ENCODE measurements at regions not wholly inside any gene's neighbourhood (a gene's known extent, or its start where the extent isn't known, plus 50 kb on each side); places are given as distances from the start of the nearest gene placed in this dataset.
"Not testable (repeated sequence)": the region's sequence is repeated elsewhere in the genome, so short reads cannot be mapped to it uniquely, and the experiment has no call there.

DNA sequence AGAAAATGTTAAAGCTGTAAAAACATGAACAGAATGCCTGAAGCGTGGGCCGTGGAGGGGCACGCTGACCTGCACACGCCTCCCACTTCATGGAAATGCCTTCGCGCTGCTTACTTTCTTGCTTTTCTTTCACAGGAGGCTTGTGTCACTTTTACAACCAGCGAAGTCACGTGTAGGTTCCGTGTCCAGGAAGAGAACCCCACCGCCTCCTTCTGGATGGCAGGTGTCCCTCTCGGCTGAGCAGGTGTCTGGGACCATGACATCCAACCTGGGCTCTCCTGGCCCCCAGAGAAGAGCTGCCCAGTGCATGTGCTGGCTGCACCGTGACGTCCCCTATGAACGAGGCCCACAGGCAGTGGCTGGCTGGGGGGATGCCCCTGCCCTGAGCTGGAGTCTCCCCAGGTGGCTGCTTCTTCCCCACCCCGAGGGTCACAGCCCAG, 345.0 kb upstream of the SFSWAP start:
- TF ChIP-seq GABPA (IDR thresholded peaks at IDR 0.05; ENCODE audit: low read depth) (no peak), SPI1 (IDR thresholded peaks at IDR 0.05; ENCODE audit: borderline replicate concordance, low read depth) (no peak), POLR2AphosphoS5 (IDR thresholded peaks at IDR 0.05; ENCODE audit: low read depth) (no peak)
- TF ChIP-seq, protein P1, sequence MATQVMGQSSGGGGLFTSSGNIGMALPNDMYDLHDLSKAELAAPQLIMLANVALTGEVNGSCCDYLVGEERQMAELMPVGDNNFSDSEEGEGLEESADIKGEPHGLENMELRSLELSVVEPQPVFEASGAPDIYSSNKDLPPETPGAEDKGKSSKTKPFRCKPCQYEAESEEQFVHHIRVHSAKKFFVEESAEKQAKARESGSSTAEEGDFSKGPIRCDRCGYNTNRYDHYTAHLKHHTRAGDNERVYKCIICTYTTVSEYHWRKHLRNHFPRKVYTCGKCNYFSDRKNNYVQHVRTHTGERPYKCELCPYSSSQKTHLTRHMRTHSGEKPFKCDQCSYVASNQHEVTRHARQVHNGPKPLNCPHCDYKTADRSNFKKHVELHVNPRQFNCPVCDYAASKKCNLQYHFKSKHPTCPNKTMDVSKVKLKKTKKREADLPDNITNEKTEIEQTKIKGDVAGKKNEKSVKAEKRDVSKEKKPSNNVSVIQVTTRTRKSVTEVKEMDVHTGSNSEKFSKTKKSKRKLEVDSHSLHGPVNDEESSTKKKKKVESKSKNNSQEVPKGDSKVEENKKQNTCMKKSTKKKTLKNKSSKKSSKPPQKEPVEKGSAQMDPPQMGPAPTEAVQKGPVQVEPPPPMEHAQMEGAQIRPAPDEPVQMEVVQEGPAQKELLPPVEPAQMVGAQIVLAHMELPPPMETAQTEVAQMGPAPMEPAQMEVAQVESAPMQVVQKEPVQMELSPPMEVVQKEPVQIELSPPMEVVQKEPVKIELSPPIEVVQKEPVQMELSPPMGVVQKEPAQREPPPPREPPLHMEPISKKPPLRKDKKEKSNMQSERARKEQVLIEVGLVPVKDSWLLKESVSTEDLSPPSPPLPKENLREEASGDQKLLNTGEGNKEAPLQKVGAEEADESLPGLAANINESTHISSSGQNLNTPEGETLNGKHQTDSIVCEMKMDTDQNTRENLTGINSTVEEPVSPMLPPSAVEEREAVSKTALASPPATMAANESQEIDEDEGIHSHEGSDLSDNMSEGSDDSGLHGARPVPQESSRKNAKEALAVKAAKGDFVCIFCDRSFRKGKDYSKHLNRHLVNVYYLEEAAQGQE (IDR thresholded peaks at IDR 0.05; ENCODE audit: insufficient replicate concordance, low read depth), result no peak
- TF ChIP-seq, protein P2, sequence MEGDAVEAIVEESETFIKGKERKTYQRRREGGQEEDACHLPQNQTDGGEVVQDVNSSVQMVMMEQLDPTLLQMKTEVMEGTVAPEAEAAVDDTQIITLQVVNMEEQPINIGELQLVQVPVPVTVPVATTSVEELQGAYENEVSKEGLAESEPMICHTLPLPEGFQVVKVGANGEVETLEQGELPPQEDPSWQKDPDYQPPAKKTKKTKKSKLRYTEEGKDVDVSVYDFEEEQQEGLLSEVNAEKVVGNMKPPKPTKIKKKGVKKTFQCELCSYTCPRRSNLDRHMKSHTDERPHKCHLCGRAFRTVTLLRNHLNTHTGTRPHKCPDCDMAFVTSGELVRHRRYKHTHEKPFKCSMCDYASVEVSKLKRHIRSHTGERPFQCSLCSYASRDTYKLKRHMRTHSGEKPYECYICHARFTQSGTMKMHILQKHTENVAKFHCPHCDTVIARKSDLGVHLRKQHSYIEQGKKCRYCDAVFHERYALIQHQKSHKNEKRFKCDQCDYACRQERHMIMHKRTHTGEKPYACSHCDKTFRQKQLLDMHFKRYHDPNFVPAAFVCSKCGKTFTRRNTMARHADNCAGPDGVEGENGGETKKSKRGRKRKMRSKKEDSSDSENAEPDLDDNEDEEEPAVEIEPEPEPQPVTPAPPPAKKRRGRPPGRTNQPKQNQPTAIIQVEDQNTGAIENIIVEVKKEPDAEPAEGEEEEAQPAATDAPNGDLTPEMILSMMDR (IDR thresholded peaks at IDR 0.05; ENCODE audit: insufficient read depth, low read length), result no peak
- no peak for DNase-seq (ENCODE audit: low read depth in 1 of 2, low spot score in 1 of 2)
- Histone ChIP-seq H3K27ac (replicated peaks) (no peak overlapping the region), H3K27me3 (ENCODE audit: insufficient read depth, poor library complexity, severe bottlenecking) (peaks cover 4% of the 10 kb centered on the region), H3K4me3 (replicated peaks; ENCODE audit: insufficient read depth, low read length) (no peak overlapping the region)

DNA sequence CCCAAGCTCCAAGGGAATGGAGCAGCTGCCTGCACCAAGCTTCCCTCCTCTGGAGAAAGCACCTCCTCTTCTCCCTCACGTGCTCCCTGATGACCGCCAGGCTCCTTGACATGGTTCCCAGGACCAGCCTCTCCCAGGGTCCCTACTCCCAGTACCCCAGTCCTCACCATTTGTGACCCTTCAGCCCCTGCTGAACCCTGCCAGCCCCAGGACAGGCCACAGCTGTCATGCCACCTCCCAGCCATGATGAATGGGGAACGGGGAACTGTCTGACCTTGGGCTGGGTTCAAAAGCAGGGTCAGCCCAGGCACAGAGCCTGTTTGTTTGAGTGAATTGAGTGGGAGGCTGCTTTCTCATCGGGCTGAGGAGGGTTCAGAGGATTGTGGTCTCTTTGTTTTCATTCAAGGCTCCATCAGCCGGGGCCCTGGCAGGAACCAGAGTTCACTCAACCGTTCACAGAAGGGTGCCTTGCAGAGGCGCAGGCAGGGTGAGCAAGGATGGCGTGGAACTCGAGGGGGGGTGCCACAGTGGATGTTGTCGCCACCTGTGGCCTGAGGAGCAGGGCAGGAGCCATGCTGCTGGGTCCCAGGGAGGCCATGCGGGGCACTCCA, 344.5 kb upstream of the SFSWAP start:
- DNase-seq (ENCODE audit: low read depth in 1 of 2, low spot score in 1 of 2), result no peak
- TF ChIP-seq, protein P1 (IDR thresholded peaks at IDR 0.05; ENCODE audit: insufficient replicate concordance, low read depth), result no peak
- TF ChIP-seq POLR2AphosphoS5 (IDR thresholded peaks at IDR 0.05; ENCODE audit: low read depth) (no peak), GABPA (IDR thresholded peaks at IDR 0.05; ENCODE audit: low read depth) (no peak), SPI1 (IDR thresholded peaks at IDR 0.05; ENCODE audit: borderline replicate concordance, low read depth) (no peak)
- TF ChIP-seq, protein P2 (IDR thresholded peaks at IDR 0.05; ENCODE audit: insufficient read depth, low read length), result no peak
- peaks cover 4% of the 10 kb centered on the region for H3K27me3 ChIP-seq (ENCODE audit: insufficient read depth, poor library complexity, severe bottlenecking)
- H3K4me3 ChIP-seq (replicated peaks; ENCODE audit: insufficient read depth, low read length), result no peak overlapping the region
- no peak overlapping the region for H3K27ac ChIP-seq (replicated peaks)

DNA sequence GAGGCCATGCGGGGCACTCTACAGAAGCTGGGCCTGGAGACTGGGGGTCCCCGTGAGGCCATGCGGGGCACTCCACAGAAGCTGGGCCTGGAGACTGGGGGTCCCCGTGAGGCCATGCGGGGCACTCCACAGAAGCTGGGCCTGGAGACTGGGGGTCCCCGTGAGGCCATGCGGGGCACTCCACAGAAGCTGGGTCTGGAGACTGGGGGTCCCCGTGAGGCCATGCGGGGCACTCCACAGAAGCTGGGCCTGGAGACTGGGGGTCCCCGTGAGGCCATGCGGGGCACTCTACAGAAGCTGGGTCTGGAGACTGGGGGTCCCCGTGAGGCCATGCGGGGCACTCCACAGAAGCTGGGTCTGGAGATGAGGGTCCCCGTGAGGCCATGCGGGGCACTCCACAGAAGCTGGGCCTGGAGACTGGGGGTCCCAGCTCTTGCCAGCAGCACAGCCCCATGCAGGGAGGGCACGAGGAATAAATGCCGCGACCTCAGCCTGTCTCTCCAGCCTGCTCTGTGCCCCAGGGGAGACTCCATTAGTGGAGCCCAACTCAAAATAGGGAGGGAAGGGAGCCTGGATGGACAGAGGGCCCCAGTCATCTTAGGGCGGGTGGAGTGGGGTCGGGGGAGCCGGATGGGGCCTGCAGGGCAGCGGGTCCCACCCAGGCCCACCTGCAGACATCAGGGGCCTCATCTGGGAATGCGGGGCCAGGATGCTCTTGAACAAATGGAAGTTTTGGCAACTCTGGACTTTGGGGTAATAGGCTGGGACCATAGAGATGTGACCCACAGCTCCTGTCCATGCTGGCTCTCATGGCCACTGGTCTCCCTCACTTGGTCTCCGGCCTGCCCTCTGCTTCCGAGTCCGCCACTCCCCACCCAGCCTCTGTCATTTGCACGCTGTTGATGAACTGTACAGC, 343.6 kb upstream of the SFSWAP start:
- H3K27me3 ChIP-seq (ENCODE audit: insufficient read depth, poor library complexity, severe bottlenecking); H3K27ac ChIP-seq (replicated peaks); DNase-seq (ENCODE audit: low read depth in 1 of 2, low spot score in 1 of 2); H3K4me3 ChIP-seq (replicated peaks; ENCODE audit: insufficient read depth, low read length): not testable (repeated sequence)

DNA sequence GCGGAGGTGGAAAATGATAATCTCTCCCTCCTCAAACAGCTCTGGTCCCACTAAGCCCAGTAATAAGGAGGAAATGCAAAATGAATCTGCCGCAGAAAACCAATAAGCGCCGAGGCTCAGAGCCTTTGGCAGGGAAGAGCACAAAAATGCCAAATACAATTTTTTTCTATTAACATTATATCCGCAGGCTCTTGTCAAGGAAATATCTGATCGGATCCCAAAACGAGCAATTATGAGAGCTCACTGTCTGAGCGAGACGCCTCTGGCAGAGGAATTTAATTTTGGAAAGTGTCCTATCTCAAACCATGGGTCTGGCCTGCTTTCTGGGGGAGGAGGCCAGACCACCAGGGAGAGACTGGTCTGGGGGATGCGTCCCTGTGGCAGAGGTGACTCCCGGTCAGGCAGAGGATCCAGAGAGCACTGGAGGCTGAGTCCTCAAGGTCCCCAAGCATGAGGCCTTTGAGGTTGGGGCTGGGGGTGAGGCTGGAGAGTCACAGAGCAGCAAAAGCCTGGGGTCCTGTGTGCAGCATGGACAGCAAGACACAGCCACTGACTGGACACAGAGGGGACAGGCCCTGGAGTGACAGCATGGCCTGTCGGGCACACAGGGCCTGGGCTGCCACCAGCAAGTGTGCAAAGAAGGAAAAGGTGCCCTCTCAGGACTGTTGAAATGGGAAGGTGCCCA, 342.8 kb upstream of the SFSWAP start:
- TF ChIP-seq GABPA (IDR thresholded peaks at IDR 0.05; ENCODE audit: low read depth), result no peak
- no peak for TF ChIP-seq POLR2AphosphoS5 (IDR thresholded peaks at IDR 0.05; ENCODE audit: low read depth)
- TF ChIP-seq, protein P2 (IDR thresholded peaks at IDR 0.05; ENCODE audit: insufficient read depth, low read length), result no peak
- TF ChIP-seq, protein P1 (IDR thresholded peaks at IDR 0.05; ENCODE audit: insufficient replicate concordance, low read depth), result no peak
- TF ChIP-seq SPI1 (IDR thresholded peaks at IDR 0.05; ENCODE audit: borderline replicate concordance, low read depth), result no peak
- H3K27me3 ChIP-seq (ENCODE audit: insufficient read depth, poor library complexity, severe bottlenecking), result no peaks in the 10 kb centered on the region
- no peak overlapping the region for H3K27ac ChIP-seq (replicated peaks)
- no peak for DNase-seq (ENCODE audit: low read depth in 1 of 2, low spot score in 1 of 2)
- H3K4me3 ChIP-seq (replicated peaks; ENCODE audit: insufficient read depth, low read length), result no peak overlapping the region
